ENCODE measurements at regions not wholly inside any gene's neighbourhood (a gene's known extent, or its start where the extent isn't known, plus 50 kb on each side); places are given as distances from the start of the nearest gene placed in this dataset.
A peak's percentile ranks its signal among the peaks of the same experiment; 100 is the strongest.

DNA sequence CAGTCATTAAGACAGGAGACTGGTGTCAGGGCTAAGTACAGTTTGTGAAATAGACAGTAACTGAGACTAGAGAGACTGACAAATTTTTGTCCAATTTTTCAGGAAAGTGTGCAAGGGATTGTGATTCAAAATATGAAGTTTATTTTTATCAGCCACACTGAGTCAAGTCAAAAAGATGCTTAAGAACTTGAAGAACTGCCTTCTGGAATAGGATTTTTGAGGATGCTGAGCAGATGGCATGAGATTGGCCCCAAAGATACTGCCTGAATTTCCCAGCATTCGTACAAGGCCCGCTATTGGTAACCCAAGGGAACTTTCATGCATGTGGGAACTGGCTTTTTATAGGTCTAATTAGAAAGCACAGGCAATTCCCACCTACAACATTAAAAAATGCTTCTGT, 610.0 kb downstream of the LMO4 start:
- no peaks in the 10 kb centered on the region for H3K27me3 ChIP-seq (ENCODE audit: insufficient read depth, poor library complexity, severe bottlenecking)
- no peaks in the 10 kb centered on the region for H3K4me1 ChIP-seq (ENCODE audit: insufficient read depth, poor library complexity, severe bottlenecking)
- ATAC-seq (ENCODE audit: low read depth), result no peak
- DNase-seq (ENCODE audit: low spot score), result no peak
- no peak overlapping the region for H3K27ac ChIP-seq (ENCODE audit: poor library complexity, severe bottlenecking)
- H3K4me3 ChIP-seq (ENCODE audit: severe bottlenecking), result no peak overlapping the region
- no peaks in the 10 kb centered on the region for H3K9me3 ChIP-seq (ENCODE audit: severe bottlenecking)
- TF ChIP-seq, protein P1, sequence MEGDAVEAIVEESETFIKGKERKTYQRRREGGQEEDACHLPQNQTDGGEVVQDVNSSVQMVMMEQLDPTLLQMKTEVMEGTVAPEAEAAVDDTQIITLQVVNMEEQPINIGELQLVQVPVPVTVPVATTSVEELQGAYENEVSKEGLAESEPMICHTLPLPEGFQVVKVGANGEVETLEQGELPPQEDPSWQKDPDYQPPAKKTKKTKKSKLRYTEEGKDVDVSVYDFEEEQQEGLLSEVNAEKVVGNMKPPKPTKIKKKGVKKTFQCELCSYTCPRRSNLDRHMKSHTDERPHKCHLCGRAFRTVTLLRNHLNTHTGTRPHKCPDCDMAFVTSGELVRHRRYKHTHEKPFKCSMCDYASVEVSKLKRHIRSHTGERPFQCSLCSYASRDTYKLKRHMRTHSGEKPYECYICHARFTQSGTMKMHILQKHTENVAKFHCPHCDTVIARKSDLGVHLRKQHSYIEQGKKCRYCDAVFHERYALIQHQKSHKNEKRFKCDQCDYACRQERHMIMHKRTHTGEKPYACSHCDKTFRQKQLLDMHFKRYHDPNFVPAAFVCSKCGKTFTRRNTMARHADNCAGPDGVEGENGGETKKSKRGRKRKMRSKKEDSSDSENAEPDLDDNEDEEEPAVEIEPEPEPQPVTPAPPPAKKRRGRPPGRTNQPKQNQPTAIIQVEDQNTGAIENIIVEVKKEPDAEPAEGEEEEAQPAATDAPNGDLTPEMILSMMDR (IDR thresholded peaks at IDR 0.05; ENCODE audit: poor library complexity, severe bottlenecking), result no peak
- H3K36me3 ChIP-seq (ENCODE audit: low read depth), result no peaks in the 10 kb centered on the region

DNA sequence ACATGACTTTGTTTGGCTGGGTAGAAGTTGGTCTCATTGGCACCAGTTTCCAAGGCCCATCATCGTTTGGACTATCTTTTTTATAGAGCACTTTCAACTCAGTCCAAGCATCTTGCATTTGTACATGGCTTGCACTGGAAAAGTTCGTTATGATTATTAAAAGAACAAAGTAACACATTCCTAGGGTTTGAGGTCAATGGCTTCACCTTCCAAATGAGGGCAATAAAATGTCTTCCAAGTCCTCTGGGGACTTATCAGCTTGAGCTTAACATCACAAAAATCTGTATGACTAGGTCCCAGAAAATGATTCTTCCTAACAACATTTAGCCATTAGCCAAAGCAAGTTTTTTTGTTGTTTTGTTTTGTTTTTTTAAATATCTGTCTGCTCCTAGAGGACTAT, 610.8 kb downstream of the LMO4 start:
- Histone ChIP-seq H3K27ac (ENCODE audit: poor library complexity, severe bottlenecking) (no peak overlapping the region), H3K4me1 (ENCODE audit: insufficient read depth, poor library complexity, severe bottlenecking) (no peaks in the 10 kb centered on the region), H3K4me3 (ENCODE audit: severe bottlenecking) (no peak overlapping the region), H3K27me3 (ENCODE audit: insufficient read depth, poor library complexity, severe bottlenecking) (no peaks in the 10 kb centered on the region), H3K36me3 (ENCODE audit: low read depth) (no peaks in the 10 kb centered on the region), H3K9me3 (ENCODE audit: severe bottlenecking) (no peaks in the 10 kb centered on the region)
- ATAC-seq (ENCODE audit: low read depth), result no peak
- TF ChIP-seq, protein P1 (IDR thresholded peaks at IDR 0.05; ENCODE audit: poor library complexity, severe bottlenecking), result no peak
- DNase-seq (ENCODE audit: low spot score), result no peak

DNA sequence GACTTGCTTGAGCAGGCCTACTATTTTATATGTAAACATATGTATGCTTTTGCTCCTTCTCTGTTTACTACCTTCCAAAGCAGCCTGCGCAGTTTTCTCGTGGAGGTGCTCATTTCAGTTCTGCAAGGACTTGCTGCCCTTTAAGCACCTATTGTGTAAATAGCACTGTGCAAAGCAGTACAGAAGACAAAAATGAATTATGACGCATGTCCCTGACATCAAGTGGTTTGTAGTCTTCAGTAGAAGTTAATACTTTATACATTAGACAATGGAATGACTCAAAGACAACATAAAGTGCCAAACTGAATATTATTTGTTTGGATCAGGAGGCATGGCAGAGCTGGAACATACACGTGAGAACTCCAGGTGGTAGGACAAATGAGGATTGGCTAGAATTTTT, 611.7 kb downstream of the LMO4 start:
- H3K27me3 ChIP-seq (ENCODE audit: insufficient read depth, poor library complexity, severe bottlenecking), result no peaks in the 10 kb centered on the region
- no peak overlapping the region for H3K27ac ChIP-seq (ENCODE audit: poor library complexity, severe bottlenecking)
- TF ChIP-seq, protein P1 (IDR thresholded peaks at IDR 0.05; ENCODE audit: poor library complexity, severe bottlenecking), result no peak
- no peak overlapping the region for H3K4me3 ChIP-seq (ENCODE audit: severe bottlenecking)
- ATAC-seq (ENCODE audit: low read depth) (peak; percentile 62; the same call in 2 of the 3 replicates), DNase-seq (ENCODE audit: low spot score) (no peak)
- no peaks in the 10 kb centered on the region for H3K36me3 ChIP-seq (ENCODE audit: low read depth)
- H3K4me1 ChIP-seq (ENCODE audit: insufficient read depth, poor library complexity, severe bottlenecking), result no peaks in the 10 kb centered on the region
- H3K9me3 ChIP-seq (ENCODE audit: severe bottlenecking), result no peaks in the 10 kb centered on the region

GRCh38 chr1:87941337-87941946, 612.8 kb downstream of the LMO4 start:
- H3K4me3 ChIP-seq (ENCODE audit: severe bottlenecking), result no peak overlapping the region
- H3K27me3 ChIP-seq (ENCODE audit: insufficient read depth, poor library complexity, severe bottlenecking), result no peaks in the 10 kb centered on the region
- no peaks in the 10 kb centered on the region for H3K36me3 ChIP-seq (ENCODE audit: low read depth)
- ATAC-seq (ENCODE audit: low read depth) (no peak), DNase-seq (ENCODE audit: low spot score) (no peak)
- TF ChIP-seq, protein P1 (IDR thresholded peaks at IDR 0.05; ENCODE audit: poor library complexity, severe bottlenecking), result no peak
- no peaks in the 10 kb centered on the region for H3K9me3 ChIP-seq (ENCODE audit: severe bottlenecking)
- no peaks in the 10 kb centered on the region for H3K4me1 ChIP-seq (ENCODE audit: insufficient read depth, poor library complexity, severe bottlenecking)
- no peak overlapping the region for H3K27ac ChIP-seq (ENCODE audit: poor library complexity, severe bottlenecking)

DNA sequence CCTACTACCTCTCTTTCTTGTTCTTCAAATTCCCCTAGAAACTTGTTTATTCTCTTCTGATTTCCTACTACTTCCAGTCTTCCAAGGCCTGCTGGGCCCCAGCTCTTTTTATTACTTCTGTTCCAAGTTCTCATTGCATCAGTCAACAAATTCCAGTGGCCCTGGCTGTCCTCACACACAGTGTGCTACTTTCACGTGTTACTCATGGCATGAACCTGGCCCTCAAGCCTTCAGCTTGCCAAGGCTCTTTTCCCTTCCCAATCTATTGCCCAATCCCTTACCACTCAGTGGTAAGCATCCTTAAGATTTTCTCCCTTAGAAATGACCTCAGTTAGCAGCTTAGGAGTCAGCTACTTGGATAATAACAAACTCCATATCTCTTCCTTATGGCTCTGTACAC, 613.5 kb downstream of the LMO4 start:
- no peaks in the 10 kb centered on the region for H3K4me1 ChIP-seq (ENCODE audit: insufficient read depth, poor library complexity, severe bottlenecking)
- no peak for ATAC-seq (ENCODE audit: low read depth)
- H3K27ac ChIP-seq (ENCODE audit: poor library complexity, severe bottlenecking), result no peak overlapping the region
- no peak overlapping the region for H3K4me3 ChIP-seq (ENCODE audit: severe bottlenecking)
- DNase-seq (ENCODE audit: low spot score), result no peak
- no peaks in the 10 kb centered on the region for H3K36me3 ChIP-seq (ENCODE audit: low read depth)
- TF ChIP-seq, protein P1 (IDR thresholded peaks at IDR 0.05; ENCODE audit: poor library complexity, severe bottlenecking), result no peak
- no peaks in the 10 kb centered on the region for H3K9me3 ChIP-seq (ENCODE audit: severe bottlenecking)
- no peaks in the 10 kb centered on the region for H3K27me3 ChIP-seq (ENCODE audit: insufficient read depth, poor library complexity, severe bottlenecking)

All from RWPE2 (cell line).